ENCODE measurements at regions not wholly inside any gene's neighbourhood (a gene's known extent, or its start where the extent isn't known, plus 50 kb on each side); places are given as distances from the start of the nearest gene placed in this dataset.
"Not testable (repeated sequence)": the region's sequence is repeated elsewhere in the genome, so short reads cannot be mapped to it uniquely, and the experiment has no call there.

DNA sequence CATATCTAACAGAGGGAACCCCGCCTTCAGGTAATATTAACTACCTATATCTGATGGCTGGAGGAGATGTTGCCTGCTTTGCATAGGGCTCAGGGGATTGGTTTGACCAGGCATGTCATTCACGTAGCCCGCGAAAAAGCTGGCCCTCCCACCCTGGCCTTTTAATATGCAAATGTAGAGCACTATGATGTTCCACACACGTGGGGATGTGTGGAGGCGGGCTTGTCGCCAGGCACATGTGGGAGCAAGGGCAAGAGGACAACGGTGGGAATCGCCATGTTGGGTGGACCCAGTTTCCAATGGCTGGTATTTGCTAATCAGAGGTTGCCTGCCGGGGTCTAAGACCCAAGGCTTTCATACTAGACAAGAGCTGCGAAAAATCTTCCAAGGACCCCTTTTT lies 469.8 kb downstream of the ZPLD1 start:
- Mint-ChIP-seq H3K36me3 (no peaks in the 10 kb centered on the region), H3K27ac (no peak overlapping the region), H3K9me3 (peaks cover 0 to 9% of the 10 kb centered on the region in 2 donors)

DNA sequence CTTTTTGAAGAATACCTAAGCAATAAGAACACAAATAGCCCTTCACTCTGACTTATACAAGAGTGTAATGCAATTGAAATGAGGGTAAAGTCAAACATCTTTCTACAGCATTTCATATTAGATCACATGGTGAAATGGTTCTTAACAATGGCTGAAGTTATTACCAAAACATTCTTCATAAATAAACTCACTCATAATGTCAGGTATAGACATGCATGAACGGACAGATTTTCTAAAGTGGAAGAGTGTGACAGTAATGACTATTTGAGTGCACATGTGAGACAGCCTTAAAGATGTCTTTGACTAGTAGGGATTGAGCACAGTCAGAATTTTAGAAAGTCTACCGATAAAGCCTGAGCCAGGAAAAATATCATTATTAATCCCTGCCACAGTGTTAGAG lies 471.0 kb downstream of the ZPLD1 start:
- no peak for DNase-seq (ENCODE audit: low spot score in 2 of 2)
- no peak for ATAC-seq
- H3K27ac Mint-ChIP-seq: no peak overlapping the region
- H3K36me3 Mint-ChIP-seq: no peaks in the 10 kb centered on the region
- peaks cover 0 to 9% of the 10 kb centered on the region in 2 donors for H3K9me3 Mint-ChIP-seq

More for the DNA sequence above, 469.8 kb downstream of the ZPLD1 start:
- DNase-seq (ENCODE audit: low spot score in 2 of 2) (no peak), ATAC-seq (no peak)

DNA sequence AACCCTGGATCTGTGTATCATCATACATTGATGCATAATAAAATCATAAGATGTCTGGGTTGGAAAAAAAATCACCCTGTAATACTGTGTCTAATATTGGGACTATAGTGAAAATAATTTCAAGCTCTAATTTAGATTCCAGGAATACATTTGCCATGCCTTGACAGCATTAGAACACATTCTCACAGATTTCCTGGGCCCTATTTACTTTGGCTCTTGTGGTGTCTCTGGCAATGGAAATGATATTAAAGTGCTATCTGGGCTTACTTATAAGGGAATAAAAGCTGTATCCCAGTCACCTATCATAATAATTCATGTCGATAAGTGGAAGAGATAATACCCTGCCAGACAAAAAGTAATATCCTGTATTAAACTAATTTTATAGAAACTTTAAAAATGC lies 472.0 kb downstream of the ZPLD1 start:
- Mint-ChIP-seq H3K36me3 (no peaks in the 10 kb centered on the region), H3K9me3 (peaks cover 0 to 9% of the 10 kb centered on the region in 2 donors), H3K27ac (no peak overlapping the region)
- ATAC-seq (no peak), DNase-seq (ENCODE audit: low spot score in 2 of 2) (no peak)

DNA sequence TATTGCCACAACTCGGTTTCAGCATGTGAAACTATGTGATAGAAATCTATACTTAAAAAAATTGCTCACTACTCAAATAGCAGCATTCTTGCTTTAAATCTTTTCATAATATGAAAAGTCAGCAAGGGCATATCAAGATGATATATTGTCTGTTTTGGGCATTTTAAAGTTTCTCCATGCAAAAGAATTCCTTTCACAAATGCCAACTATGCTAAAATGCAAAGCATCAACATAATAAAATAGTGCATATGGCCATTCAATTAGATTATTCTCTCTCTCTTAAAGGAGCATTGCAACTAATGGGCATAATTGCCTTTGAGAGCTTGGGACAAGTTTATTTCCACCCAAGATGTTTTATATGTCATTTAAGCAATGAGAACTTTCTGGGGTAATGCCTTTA lies 475.1 kb downstream of the ZPLD1 start:
- DNase-seq (ENCODE audit: low spot score in 2 of 2) (no peak), ATAC-seq (no peak)
- Mint-ChIP-seq H3K36me3 (no peaks in the 10 kb centered on the region), H3K27ac (no peak overlapping the region), H3K9me3 (peaks cover under 1 to 4% of the 10 kb centered on the region in 2 donors)

DNA sequence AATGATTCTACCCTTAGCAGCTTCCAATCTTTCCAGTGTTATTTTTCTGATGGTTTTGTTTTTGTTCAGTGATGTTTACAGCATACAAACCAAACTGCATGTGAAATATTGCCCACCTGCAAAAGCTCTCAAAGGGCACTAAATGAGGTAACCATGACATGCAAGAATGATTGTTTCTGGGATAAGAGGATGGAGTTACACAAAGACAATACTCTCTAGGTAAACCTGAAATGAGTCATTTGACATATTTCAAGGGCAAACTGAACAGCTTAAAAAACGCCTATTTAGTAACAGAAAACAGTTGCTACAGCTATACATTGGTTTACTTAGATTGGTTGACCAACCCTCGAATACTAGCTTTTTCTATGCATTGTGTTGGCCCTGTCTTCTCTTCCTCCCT lies 481.7 kb downstream of the ZPLD1 start:
- Mint-ChIP-seq H3K9me3 (peaks cover 0 to 7% of the 10 kb centered on the region in 2 donors), H3K27ac (no peak overlapping the region), H3K36me3 (no peaks in the 10 kb centered on the region)
- no peak for DNase-seq (ENCODE audit: low spot score in 2 of 2)
- ATAC-seq: no peak

DNA sequence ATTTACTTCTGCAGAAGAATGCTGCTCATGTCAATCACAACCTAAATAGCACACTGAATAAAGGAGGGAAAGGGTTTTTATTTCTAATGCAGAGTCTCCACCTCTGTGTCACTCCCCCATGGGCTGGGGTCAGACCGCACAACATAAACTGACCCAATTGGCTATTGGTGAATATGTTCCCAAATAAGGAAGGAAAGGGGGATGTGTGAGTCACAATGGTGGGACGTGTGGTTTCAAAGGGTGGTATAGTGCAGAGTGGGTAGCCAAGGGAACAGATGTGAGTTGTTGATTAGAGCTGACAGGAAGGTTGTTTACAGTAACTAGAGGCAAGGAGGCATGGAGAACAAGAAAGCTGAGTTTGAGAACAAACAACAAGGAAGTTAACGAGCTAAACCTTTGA lies 491.8 kb downstream of the ZPLD1 start:
- Mint-ChIP-seq H3K36me3 (peaks cover 0 to 7% of the 10 kb centered on the region in 2 donors), H3K27ac (no peak overlapping the region), H3K9me3 (peaks cover 17 to 19% of the 10 kb centered on the region in 2 donors)
- DNase-seq (ENCODE audit: low spot score in 2 of 2): no peak
- no peak for ATAC-seq

DNA sequence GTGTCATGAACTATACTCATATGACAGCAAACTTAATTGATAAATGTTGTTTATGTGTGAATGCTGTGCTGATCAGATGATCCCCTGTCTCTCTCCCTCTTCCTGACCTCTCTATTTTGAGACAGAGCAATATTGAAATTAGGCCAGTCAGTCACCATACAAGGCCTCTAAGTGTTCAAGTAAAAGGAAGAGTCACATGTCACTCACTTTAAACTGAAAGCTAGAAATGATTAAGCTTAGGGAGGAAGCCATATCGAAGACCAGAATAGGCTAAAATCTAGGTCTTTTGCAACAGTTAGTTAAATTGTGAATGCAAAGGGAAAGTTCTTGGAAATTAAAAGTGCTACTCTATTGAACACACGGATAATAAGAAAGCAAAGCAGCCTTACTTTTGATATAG lies 498.6 kb downstream of the ZPLD1 start:
- Mint-ChIP-seq H3K27ac (no peak overlapping the region), H3K36me3 (no peaks in the 10 kb centered on the region), H3K9me3 (peaks cover 5% of the 10 kb centered on the region in 2 donors)
- DNase-seq (ENCODE audit: low spot score in 2 of 2) (no peak), ATAC-seq (no peak)

DNA sequence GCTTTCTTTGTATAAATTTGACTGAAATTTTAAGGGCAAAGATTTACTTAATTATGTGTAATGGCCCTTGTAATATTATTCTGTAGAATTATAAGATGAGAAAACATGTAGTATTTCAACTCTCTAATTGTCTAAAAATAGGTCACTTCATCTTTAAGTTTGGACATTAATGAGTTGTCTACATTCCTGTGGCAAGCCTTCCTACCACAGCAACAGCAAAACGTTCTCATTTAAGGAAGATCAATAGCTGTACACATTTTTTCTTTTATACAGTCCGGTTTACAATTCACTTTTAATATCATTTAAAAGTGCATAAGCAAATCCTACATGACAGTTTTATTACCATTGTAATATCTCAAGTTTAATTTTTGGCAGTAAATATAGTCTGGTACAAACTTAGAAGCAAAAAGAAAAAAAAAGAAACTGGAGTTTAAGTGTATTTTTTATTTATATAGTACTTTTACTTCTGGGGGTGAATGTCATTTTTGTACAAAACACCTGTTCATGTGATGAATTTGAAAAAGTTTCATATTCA lies 501.8 kb downstream of the ZPLD1 start:
- H3K27ac Mint-ChIP-seq: no peak overlapping the region
- no peaks in the 10 kb centered on the region for H3K36me3 Mint-ChIP-seq
- no peak for DNase-seq (ENCODE audit: low spot score in 2 of 2)
- H3K9me3 Mint-ChIP-seq: peaks cover 5 to 10% of the 10 kb centered on the region in 2 donors
- no peak for ATAC-seq

DNA sequence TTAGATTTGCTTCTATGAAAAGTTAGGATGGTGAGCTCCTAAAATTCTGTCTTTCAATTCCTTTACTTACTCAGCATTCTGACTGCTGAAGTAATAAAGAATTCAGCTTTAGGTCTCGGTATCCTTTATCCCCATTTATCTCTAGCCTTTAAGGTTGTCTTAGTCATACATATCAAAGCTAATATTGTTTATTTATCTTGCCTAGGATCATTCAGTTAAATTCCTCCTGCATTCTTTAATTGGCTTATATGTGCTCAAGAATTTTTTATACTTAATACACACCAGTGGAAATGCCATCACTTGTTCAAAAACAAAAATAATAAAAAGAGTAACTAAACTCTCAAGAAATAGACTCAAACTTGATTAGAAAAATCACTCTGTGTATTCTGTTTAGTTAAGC lies 507.0 kb downstream of the ZPLD1 start:
- no peak for ATAC-seq

DNA sequence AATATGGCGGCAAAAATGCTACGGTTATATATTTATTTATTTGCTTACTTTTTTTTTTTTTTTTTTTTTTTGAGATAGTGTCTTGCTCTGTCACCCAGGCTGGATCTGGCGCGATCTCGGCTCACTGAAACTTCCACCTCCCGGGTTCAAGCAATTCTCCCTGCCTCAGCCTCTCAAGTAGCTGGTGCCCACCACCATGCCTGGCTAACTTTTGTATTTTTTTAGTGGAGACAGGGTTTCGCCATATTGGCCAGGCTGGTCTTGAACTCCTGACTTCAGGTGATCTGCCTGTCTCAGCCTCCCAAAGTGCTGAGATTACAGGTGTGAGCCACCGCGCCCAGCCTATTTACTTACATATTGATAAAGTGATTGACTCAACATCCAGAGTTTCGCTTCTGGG lies 511.6 kb downstream of the ZPLD1 start:
- H3K9me3 Mint-ChIP-seq: not testable (repeated sequence)

More for the DNA sequence above, 507.0 kb downstream of the ZPLD1 start:
- no peaks in the 10 kb centered on the region for H3K36me3 Mint-ChIP-seq
- no peak overlapping the region for H3K27ac Mint-ChIP-seq
- no peak for DNase-seq (ENCODE audit: low spot score in 2 of 2)
- H3K9me3 Mint-ChIP-seq: peaks cover 0 to 5% of the 10 kb centered on the region in 2 donors

DNA sequence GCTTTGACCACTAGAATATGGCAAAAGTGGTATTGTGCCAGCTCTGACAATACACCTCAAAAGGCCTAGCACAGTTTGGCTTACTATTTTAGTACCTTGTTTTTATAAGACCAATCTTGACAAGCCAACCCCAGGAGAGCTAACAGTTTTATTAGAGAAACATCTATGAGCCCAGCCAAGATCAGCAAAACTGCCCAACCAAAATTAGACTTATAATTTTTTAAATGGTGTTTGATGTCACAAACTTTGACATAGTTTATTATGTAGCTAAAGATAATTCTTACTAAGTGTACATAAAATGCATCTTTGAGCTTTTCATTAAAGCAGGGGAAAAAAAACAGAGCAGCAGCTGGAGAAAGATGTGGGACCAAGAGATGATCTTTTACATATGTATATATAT lies 537.5 kb downstream of the ZPLD1 start:
- H3K36me3 Mint-ChIP-seq: peaks cover 0 to 8% of the 10 kb centered on the region in 2 donors
- H3K9me3 Mint-ChIP-seq: peaks cover 7 to 20% of the 10 kb centered on the region in 2 donors
- H3K27ac Mint-ChIP-seq: no peak overlapping the region
- ATAC-seq (no peak), DNase-seq (ENCODE audit: low spot score in 2 of 2) (no peak)

More for the DNA sequence above, 511.6 kb downstream of the ZPLD1 start:
- H3K27ac Mint-ChIP-seq; H3K36me3 Mint-ChIP-seq; ATAC-seq; DNase-seq (ENCODE audit: low spot score in 2 of 2): not testable (repeated sequence)

DNA sequence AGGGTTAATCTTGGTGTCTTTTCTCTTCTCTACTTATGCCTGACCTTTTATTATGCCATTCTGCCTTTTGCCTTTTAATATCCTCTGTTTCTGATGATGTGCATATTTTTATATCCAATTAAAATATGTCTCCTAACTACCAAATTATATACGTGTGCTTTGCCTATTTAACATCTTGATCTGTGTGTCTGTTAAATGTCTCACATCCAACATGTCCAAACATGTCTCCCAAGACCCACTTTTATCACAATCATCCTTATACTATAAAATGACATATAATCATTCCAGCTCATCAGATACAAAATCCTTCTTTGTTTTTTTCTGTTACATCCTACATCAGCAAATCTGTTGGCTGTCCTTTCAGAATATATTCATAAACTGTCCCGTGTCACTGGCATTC lies 539.5 kb downstream of the ZPLD1 start:
- peaks cover 0 to 8% of the 10 kb centered on the region in 2 donors for H3K36me3 Mint-ChIP-seq
- H3K9me3 Mint-ChIP-seq: peaks cover 7 to 14% of the 10 kb centered on the region in 2 donors
- ATAC-seq (no peak), DNase-seq (ENCODE audit: low spot score in 2 of 2) (no peak)
- H3K27ac Mint-ChIP-seq: no peak overlapping the region

DNA sequence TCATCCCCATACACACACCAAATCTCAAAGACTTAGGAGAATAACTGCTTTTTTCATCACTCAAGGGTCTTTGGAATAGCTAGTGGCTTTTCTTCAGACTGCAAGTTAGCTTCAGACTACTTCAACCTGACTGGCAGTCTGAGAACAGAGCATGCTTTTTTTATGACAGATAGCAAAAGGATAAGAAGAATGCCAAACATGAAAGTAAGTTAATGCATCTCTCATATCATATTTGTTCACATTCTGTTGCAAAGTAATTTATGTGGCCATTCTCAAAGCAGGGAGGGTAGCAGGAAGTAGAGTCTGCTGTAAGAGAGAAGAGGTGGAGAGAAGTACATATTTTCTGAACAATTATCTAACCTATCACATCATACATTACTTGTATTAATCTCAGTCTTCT lies 544.4 kb downstream of the ZPLD1 start:
- no peaks in the 10 kb centered on the region for H3K36me3 Mint-ChIP-seq
- no peak for DNase-seq (ENCODE audit: low spot score in 2 of 2)
- no peak for ATAC-seq
- no peak overlapping the region for H3K27ac Mint-ChIP-seq
- H3K9me3 Mint-ChIP-seq: peaks cover 0 to 8% of the 10 kb centered on the region in 2 donors

DNA sequence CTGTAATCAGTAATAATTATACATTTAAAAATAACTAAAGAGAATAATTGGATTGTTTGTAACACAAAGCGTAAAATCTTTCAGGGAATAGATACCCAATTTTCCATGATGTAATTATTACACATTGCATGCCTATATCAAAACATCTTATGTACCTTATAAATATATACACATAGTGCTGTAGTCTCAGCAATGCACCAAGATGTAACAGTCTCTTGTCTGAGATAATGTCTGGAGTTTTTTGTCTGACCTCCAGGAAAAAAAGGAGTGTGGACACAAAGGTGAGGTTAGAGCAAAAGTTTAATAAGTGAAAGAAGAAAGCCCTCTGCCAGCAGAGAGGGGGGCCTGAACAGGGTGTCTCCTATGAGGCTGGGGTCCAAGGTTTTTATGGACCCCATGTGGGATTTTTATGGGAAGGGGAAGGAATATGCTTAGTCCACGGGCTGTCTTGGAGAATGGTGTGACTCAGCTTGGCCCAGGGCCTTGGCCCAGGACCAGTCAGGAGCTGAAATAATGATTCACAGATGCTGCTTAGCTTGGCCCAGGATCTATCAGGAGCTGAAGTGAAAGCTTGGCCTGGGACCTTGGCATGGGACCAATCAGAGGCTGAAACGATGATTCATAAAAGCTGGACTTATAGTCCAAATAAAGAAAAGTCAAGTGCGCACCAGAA lies 545.0 kb downstream of the ZPLD1 start:
- Mint-ChIP-seq H3K9me3 (peaks cover 0 to 8% of the 10 kb centered on the region in 2 donors), H3K27ac (no peak overlapping the region), H3K36me3 (no peaks in the 10 kb centered on the region)
- DNase-seq (ENCODE audit: low spot score in 2 of 2): no peak
- no peak for ATAC-seq

DNA sequence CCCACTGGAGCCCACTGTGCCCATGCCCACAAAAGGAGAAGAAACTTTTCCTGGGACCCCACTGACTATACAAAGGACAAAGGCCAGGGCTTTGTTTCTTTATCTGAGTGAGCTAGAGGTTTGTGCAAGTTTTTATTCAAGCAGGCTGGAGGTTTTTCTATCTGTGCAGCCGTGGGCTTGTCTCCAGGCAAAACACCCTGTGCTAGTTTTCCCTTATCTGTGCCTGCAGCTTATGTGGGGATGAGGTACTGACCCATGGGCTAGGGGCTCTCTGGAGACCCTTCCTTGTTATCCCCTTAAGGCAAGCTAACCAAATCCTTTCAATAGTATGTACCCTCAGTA lies 545.5 kb downstream of the ZPLD1 start:
- DNase-seq (ENCODE audit: low spot score in 2 of 2): no peak
- Mint-ChIP-seq H3K36me3 (no peaks in the 10 kb centered on the region), H3K27ac (no peak overlapping the region), H3K9me3 (peaks cover 0 to 3% of the 10 kb centered on the region in 2 donors)
- no peak for ATAC-seq

DNA sequence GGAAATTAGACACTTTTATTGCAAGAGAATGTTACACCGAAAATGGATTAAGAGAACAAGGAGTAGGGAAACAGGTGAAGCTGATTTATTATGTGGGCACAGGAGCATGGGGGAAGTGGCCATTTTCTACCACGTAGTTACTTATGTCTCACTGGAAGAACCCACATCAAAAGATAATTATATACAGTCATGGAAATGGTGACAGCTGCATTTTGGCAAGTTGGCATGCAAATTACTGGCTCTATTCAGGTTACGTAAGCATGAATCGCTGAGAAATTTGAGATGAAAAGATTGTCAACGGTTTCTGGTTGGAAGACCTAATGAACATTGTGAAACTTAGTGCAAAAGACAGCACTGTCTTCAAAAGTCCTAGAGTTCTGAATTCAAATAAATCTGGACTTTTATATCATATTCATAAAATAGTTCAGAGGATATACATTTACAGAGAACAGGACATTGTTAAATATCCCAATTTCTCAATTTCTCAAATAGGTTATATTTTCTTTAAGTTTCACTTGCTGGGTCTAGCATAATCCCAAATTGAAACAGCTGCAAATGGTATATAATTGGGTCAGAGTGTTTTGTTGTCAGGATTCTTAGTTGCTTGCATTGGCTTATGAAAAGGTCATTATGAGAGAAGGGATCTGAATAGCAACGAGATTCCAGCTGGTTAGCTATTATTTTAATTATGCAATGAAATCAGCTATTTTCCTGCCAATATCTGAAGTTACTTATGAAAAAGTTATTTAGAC lies 567.8 kb downstream of the ZPLD1 start:
- ATAC-seq (no peak), DNase-seq (ENCODE audit: low spot score in 2 of 2) (no peak)
- Mint-ChIP-seq H3K27ac (no peak overlapping the region), H3K9me3 (peaks cover under 1 to 4% of the 10 kb centered on the region in 2 donors), H3K36me3 (no peaks in the 10 kb centered on the region)

DNA sequence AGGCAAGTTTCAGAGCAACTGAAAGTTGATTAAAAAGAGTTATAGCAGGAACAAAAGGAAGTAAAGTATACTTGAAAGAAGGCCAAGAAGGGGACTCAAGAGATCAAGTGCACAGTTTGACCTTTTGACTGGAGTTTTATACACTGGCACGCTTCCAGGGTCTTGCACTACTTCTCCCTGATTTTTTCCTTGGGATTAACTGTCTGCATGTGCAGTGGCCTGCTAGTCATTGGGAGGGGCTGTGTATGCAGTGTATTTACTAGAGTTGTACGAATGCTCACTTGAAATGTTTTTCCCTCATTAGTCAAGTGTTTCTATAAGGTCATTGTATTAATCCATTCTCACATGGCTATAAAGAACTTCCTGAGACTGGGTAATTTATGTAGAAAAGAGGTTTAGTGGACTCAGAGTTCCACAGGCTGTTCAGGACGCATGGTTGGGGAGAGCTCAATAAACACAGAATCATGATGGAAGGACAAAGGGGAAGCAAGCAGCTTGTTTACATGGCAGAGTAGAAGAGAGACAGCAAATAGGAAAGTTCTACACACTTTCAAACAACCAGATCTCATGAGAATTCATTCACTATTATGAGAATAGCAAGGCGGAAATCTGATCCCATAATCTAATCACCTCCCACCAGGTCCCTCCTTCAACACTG lies 571.8 kb downstream of the ZPLD1 start:
- no peaks in the 10 kb centered on the region for H3K36me3 Mint-ChIP-seq
- H3K27ac Mint-ChIP-seq: no peak overlapping the region
- ATAC-seq: no peak
- H3K9me3 Mint-ChIP-seq: peaks cover 0 to 4% of the 10 kb centered on the region in 2 donors
- DNase-seq (ENCODE audit: low spot score in 2 of 2): no peak

Data from activated naive CD4-positive, alpha-beta T cell treated with anti-CD3 and anti-CD28 coated beads, Interleukin-2, amount 50 U/mL, for 72 hours (primary cell).